DMS 273 (cell line): ENCODE measurements at regions not wholly inside any gene's neighbourhood (a gene's known extent, or its start where the extent isn't known, plus 50 kb on each side); places are given as distances from the start of the nearest gene placed in this dataset.

Source experiments
- DNase-seq: peaks from one replicate; lab custom pipeline; 2025; ENCODE audit not compliant: unreplicated experiment; lab: John Stamatoyannopoulos, UW

- no peak for DNase-seq
These were observed 273.1 kb upstream of the TBL1XR1 start for GRCh38 chr3:177470197-177470941.

- no peak for DNase-seq
These were observed 274.6 kb upstream of the TBL1XR1 start for GRCh38 chr3:177471733-177472480.

- no peak for DNase-seq
These were observed 275.9 kb upstream of the TBL1XR1 start for GRCh38 chr3:177473184-177473583.

GRCh38 chr3:177473903-177474302, 276.6 kb upstream of the TBL1XR1 start:
- DNase-seq: no peak

- DNase-seq: no peak
These were observed 277.5 kb upstream of the TBL1XR1 start for GRCh38 chr3:177474652-177475355.

GRCh38 chr3:177475356-177475665, 278.0 kb upstream of the TBL1XR1 start:
- no peak for DNase-seq

- no peak for DNase-seq
These were observed 279.2 kb upstream of the TBL1XR1 start for GRCh38 chr3:177476495-177476894.

GRCh38 chr3:177476921-177477435, 279.7 kb upstream of the TBL1XR1 start:
- DNase-seq: no peak

- DNase-seq: no peak
These were observed 281.0 kb upstream of the TBL1XR1 start for GRCh38 chr3:177478170-177478867.

- DNase-seq: no peak
These were observed 282.3 kb upstream of the TBL1XR1 start for GRCh38 chr3:177479630-177480029.

GRCh38 chr3:177481329-177481728, 284.0 kb upstream of the TBL1XR1 start:
- DNase-seq: no peak

- no peak for DNase-seq
These were observed 284.9 kb upstream of the TBL1XR1 start for GRCh38 chr3:177482048-177482691.

- peak; percentile 40 for DNase-seq
These were observed 286.1 kb upstream of the TBL1XR1 start for GRCh38 chr3:177483182-177483967.

- no peak for DNase-seq
These were observed 286.9 kb upstream of the TBL1XR1 start for GRCh38 chr3:177484206-177484605.

- DNase-seq: no peak
These were observed 287.6 kb upstream of the TBL1XR1 start for GRCh38 chr3:177484926-177485325.

GRCh38 chr3:177487635-177488186, 290.4 kb upstream of the TBL1XR1 start:
- DNase-seq: no peak

- DNase-seq: no peak
These were observed 291.5 kb upstream of the TBL1XR1 start for GRCh38 chr3:177488740-177489139.

- DNase-seq: no peak
These were observed 293.3 kb upstream of the TBL1XR1 start for GRCh38 chr3:177490626-177491025.

GRCh38 chr3:177491296-177492032, 294.2 kb upstream of the TBL1XR1 start:
- DNase-seq: no peak
